ENCODE measurements at regions not wholly inside any gene's neighbourhood (a gene's known extent, or its start where the extent isn't known, plus 50 kb on each side); places are given as distances from the start of the nearest gene placed in this dataset.
"Not testable (repeated sequence)": the region's sequence is repeated elsewhere in the genome, so short reads cannot be mapped to it uniquely, and the experiment has no call there.

GRCh38 chr3:81170298-81170697 is 591.1 kb downstream of the GBE1 start:
- DNase-seq, result no peak

GRCh38 chr3:81164806-81165205 is 596.6 kb downstream of the GBE1 start:
- DNase-seq, result no peak

- DNase-seq, result no peak
These were observed 599.6 kb downstream of the GBE1 start for GRCh38 chr3:81161851-81162250.

GRCh38 chr3:81161100-81161499 is 600.3 kb downstream of the GBE1 start:
- no peak for DNase-seq

GRCh38 chr3:81154611-81155143 is 606.8 kb downstream of the GBE1 start:
- DNase-seq, result no peak

GRCh38 chr3:81152156-81152555 is 609.3 kb downstream of the GBE1 start:
- no peak for DNase-seq

GRCh38 chr3:81132995-81133394 is 628.5 kb downstream of the GBE1 start:
- no peak for DNase-seq

- DNase-seq, result no peak
These were observed 655.5 kb downstream of the GBE1 start for GRCh38 chr3:81105789-81106488.

GRCh38 chr3:81105206-81105605 is 656.2 kb downstream of the GBE1 start:
- no peak for DNase-seq

GRCh38 chr3:81097889-81098288 is 663.6 kb downstream of the GBE1 start:
- no peak for DNase-seq

- DNase-seq, result no peak
These were observed 665.5 kb downstream of the GBE1 start for GRCh38 chr3:81095956-81096355.

GRCh38 chr3:81094986-81095385 is 666.5 kb downstream of the GBE1 start:
- DNase-seq, result no peak

- DNase-seq, result no peak
These were observed 673.8 kb downstream of the GBE1 start for GRCh38 chr3:81087607-81088006.

- no peak for DNase-seq
These were observed 675.1 kb downstream of the GBE1 start for GRCh38 chr3:81086348-81086747.

- no peak for DNase-seq
These were observed 680.8 kb downstream of the GBE1 start for GRCh38 chr3:81080608-81081007.

- DNase-seq, result no peak
These were observed 688.9 kb downstream of the GBE1 start for GRCh38 chr3:81072591-81072990.

GRCh38 chr3:81068546-81068945 is 692.9 kb downstream of the GBE1 start:
- DNase-seq, result no peak

GRCh38 chr3:81063896-81064295 is 697.5 kb downstream of the GBE1 start:
- DNase-seq, result no peak

GRCh38 chr3:81051133-81051532 is 710.3 kb downstream of the GBE1 start:
- not testable (repeated sequence) for DNase-seq

- no peak for DNase-seq
These were observed 713.3 kb downstream of the GBE1 start for GRCh38 chr3:81048058-81048665.

GRCh38 chr3:81045976-81046375 is 715.5 kb downstream of the GBE1 start:
- no peak for DNase-seq

- no peak for DNase-seq
These were observed 716.2 kb downstream of the GBE1 start for GRCh38 chr3:81045246-81045645.

- DNase-seq, result no peak
These were observed 717.7 kb downstream of the GBE1 start for GRCh38 chr3:81043660-81044199.

GRCh38 chr3:81043009-81043408 is 718.4 kb downstream of the GBE1 start:
- DNase-seq, result no peak

Measured in NCI-H187 treated with DMSO at 0.1 percent for 48 hours (cell line).